K562 (cell line): ENCODE measurements at regions not wholly inside any gene's neighbourhood (a gene's known extent, or its start where the extent isn't known, plus 50 kb on each side); places are given as distances from the start of the nearest gene placed in this dataset.

Source experiments
- ATAC-seq: fragments of 200-7000 bp; cut with Tn5 transposase; 3 replicates; pipeline ENCODE4 v1.9.1; 2020; ENCODE audit warnings: moderate library complexity
- BruUV-seq: library from RNA; stranded (reverse); fragments of 400-500 nt; replicated peaks from 2 replicates; lab custom pipeline; 2021; lab: Mats Ljungman, UMichigan
- CTCF ChIA-PET: fragments of 300-600 bp; formaldehyde crosslinking; extraction: SDS; loops from one replicate; lab custom pipeline; 2021; ENCODE audit warnings: low intra/inter-chr PET ratio; lab: Yijun Ruan, JAX
- POLR2A ChIA-PET: fragments of 300-600, 350-650 bp; sonication (Branson Sonifier 250); formaldehyde crosslinking; extraction: SDS; loops from one replicate; lab custom pipeline; 2021; ENCODE audit warnings: antibody characterized with exemption, inconsistent platforms; lab: Yijun Ruan, JAX
- DNase-seq, 4 experiments: peaks; one replicate each; pipeline versions ENCODE4 v3.0.0 to v3.0.0-alpha.2; 2011 to 2018; ENCODE audit warnings: low spot score in 3 of 4, mixed read lengths in 3 of 4; ENCODE audit errors: extremely low read depth in 1 of 4
- FAIRE-seq: peaks from 2 replicates; lab custom pipeline; 2011; peaks lifted over from hg19 to GRCh38; lab: Jason Lieb, UNC
- H2AFZ ChIP-seq: 2 replicates; pipeline ENCODE4 v1.6.0; 2011; ENCODE audit warnings: low read depth, low read length, control low read depth, inconsistent platforms
- H3K27ac ChIP-seq: fragments of 200-600 bp; 3 replicates; pipeline ENCODE4 v1.8.0; 2011; ENCODE audit warnings: low read depth, mild to moderate bottlenecking, control low read depth, inconsistent platforms, low read length, moderate library complexity, mixed read lengths; ENCODE audit errors: extremely low read depth
- H3K27me3 ChIP-seq, 2 experiments: fragments of 300-600 bp in 1 of 2; 2 replicates in 1 of 2; 3 replicates in 1 of 2; pipeline versions ENCODE4 v1.6.0 to v1.8.0; 2011; ENCODE audit warnings: inconsistent platforms in 2 of 2, low read length in 2 of 2, mild to moderate bottlenecking in 1 of 2, mixed read lengths in 1 of 2, moderate library complexity in 1 of 2; ENCODE audit not compliant: control insufficient read depth in 2 of 2, insufficient read depth in 2 of 2
- H3K36me3 ChIP-seq: fragments of 300-600 bp; 3 replicates; pipeline ENCODE4 v1.8.0; 2011; ENCODE audit warnings: mild to moderate bottlenecking, low read length, inconsistent platforms; ENCODE audit not compliant: control insufficient read depth, insufficient read depth
- H3K4me1 ChIP-seq, 2 experiments: fragments of 200-600 bp in 1 of 2; replicated peaks in 1 of 2; 2 replicates in 1 of 2; 3 replicates in 1 of 2; pipeline versions ENCODE4 v1.5.1 to v1.8.0; 2011; ENCODE audit warnings: inconsistent platforms in 2 of 2, low read length in 2 of 2, mild to moderate bottlenecking in 1 of 2, mixed read lengths in 1 of 2, moderate library complexity in 1 of 2; ENCODE audit not compliant: control insufficient read depth in 2 of 2, insufficient read depth in 2 of 2
- H3K4me2 ChIP-seq: 2 replicates; pipeline ENCODE4 v1.6.1; 2011; ENCODE audit warnings: low read length, control low read depth, inconsistent platforms, mixed read lengths; ENCODE audit not compliant: insufficient read depth
- H3K4me3 ChIP-seq: fragments of 200-600 bp; sonication (generic), shearing (Covaris generic); 2 replicates; pipeline ENCODE4 v1.5.1; 2016; ENCODE audit warnings: control low read depth, inconsistent platforms
- H3K79me2 ChIP-seq: fragments of 200-600 bp; 3 replicates; pipeline ENCODE4 v1.8.0; 2011; ENCODE audit warnings: low read length, inconsistent platforms; ENCODE audit not compliant: control insufficient read depth, insufficient read depth
- H3K9ac ChIP-seq, 2 experiments: 2 replicates each; pipeline versions ENCODE4 v1.6.0 to v1.6.1; 2011; ENCODE audit warnings: low read depth in 2 of 2, low read length in 2 of 2, control low read depth in 1 of 2, inconsistent platforms in 1 of 2, mild to moderate bottlenecking in 1 of 2, mixed read lengths in 1 of 2; ENCODE audit not compliant: insufficient read depth in 1 of 2
- H3K9me1 ChIP-seq: one replicate; pipeline ENCODE4 v1.6.0; 2011; ENCODE audit warnings: inconsistent platforms, mild to moderate bottlenecking, low read length, moderate library complexity; ENCODE audit not compliant: control insufficient read depth, insufficient read depth
- H3K9me3 ChIP-seq: replicated peaks from 2 replicates; pipeline ENCODE4 v1.5.1; 2011; ENCODE audit warnings: low read depth, low read length, inconsistent platforms; ENCODE audit not compliant: control insufficient read depth, insufficient read depth
- H4K20me1 ChIP-seq: replicated peaks from 2 replicates; pipeline ENCODE4 v1.6.1; 2011; ENCODE audit warnings: low read length, inconsistent platforms, mixed read lengths; ENCODE audit not compliant: control insufficient read depth, insufficient read depth
- BRCA1 ChIP-seq, 2 experiments: fragments of 450-650 bp in 1 of 2; sonication (generic) in 1 of 2; formaldehyde crosslinking in 1 of 2; IDR thresholded peaks; 2 replicates each; pipeline versions ENCODE4 v1.5.0 to v1.6.1; 2017 to 2020; ENCODE audit warnings: mild to moderate bottlenecking in 1 of 2, missing genetic modification reagents in 1 of 2
- CAMTA2 ChIP-seq: fragments of 250-450 bp; sonication (Bioruptor Pico); conservative IDR thresholded peaks from 2 replicates; pipeline ENCODE4 v1.5.1; 2022
- CC2D1A ChIP-seq: fragments of 450-650 bp; IDR thresholded peaks from 2 replicates; pipeline ENCODE4 v1.6.1; 2017; ENCODE audit warnings: mild to moderate bottlenecking
- DACH1 ChIP-seq: fragments of 450-650 bp; IDR thresholded peaks from 2 replicates; pipeline ENCODE4 v1.6.1; 2018; ENCODE audit not compliant: partially characterized antibody
- FUS ChIP-seq: fragments of 200-400 bp; formaldehyde crosslinking; optimal IDR thresholded peaks from 2 replicates; pipeline ENCODE3; 2017; ENCODE audit warnings: low read depth, low read length
- HINFP ChIP-seq: fragments of 450-650 bp; conservative IDR thresholded peaks from 2 replicates; pipeline ENCODE4 v1.6.1; 2016; ENCODE audit warnings: missing genetic modification characterization, low read depth, mild to moderate bottlenecking, control low read depth, missing compliant biosample characterization
- MEF2D ChIP-seq: conservative IDR thresholded peaks from 2 replicates; pipeline ENCODE4 v1.6.1; 2016; ENCODE audit warnings: low read depth, missing genetic modification characterization, missing compliant biosample characterization
- MYC ChIP-seq, 2 experiments: fragments of 250-450 bp in 1 of 2; sonication (Bioruptor Pico) in 1 of 2; IDR thresholded peaks; 2 replicates each; pipeline versions ENCODE4 v1.5.1 to v1.6.1; 2012 to 2021; ENCODE audit warnings: low read depth in 2 of 2, borderline replicate concordance in 1 of 2, improper control_type of control experiment in 1 of 2, low read length in 1 of 2, mild to moderate bottlenecking in 1 of 2, moderate library complexity in 1 of 2
- PML ChIP-seq: IDR thresholded peaks from 2 replicates; pipeline ENCODE4 v1.6.1; 2012; ENCODE audit warnings: low read length, inconsistent platforms
- POLR2A ChIP-seq: fragments of 450-650 bp; conservative IDR thresholded peaks from 2 replicates; pipeline ENCODE4 v1.6.1; 2016
- PRPF4 ChIP-seq: fragments of 200-400 bp; formaldehyde crosslinking; IDR thresholded peaks from one replicate; pipeline ENCODE4 v1.6.1; 2017; ENCODE audit warnings: low read length, low read depth, mild to moderate bottlenecking; ENCODE audit not compliant: insufficient read depth, poor library complexity, severe bottlenecking
- RHOXF2B ChIP-seq: fragments of 250-450 bp; sonication (Bioruptor Pico); conservative IDR thresholded peaks from 2 replicates; pipeline ENCODE4 v1.5.1; 2021
- SMAD3 ChIP-seq: fragments of 450-650 bp; formaldehyde crosslinking; conservative IDR thresholded peaks from 2 replicates; pipeline ENCODE4 v1.4.0; 2020; ENCODE audit warnings: mild to moderate bottlenecking
- SRSF3 ChIP-seq: fragments of 200-400 bp; formaldehyde crosslinking; IDR thresholded peaks from 2 replicates; pipeline ENCODE4 v1.6.1; 2016; ENCODE audit warnings: mild to moderate bottlenecking, low read length, moderate library complexity; ENCODE audit not compliant: insufficient read depth
- TAL1 ChIP-seq: fragments of 450-650 bp; IDR thresholded peaks from 2 replicates; pipeline ENCODE4 v1.6.1; 2016; ENCODE audit warnings: mild to moderate bottlenecking
- TCFL5 ChIP-seq: fragments of 250-450 bp; sonication (Bioruptor Pico); conservative IDR thresholded peaks from 2 replicates; pipeline ENCODE4 v1.6.1; 2021; ENCODE audit warnings: mild to moderate bottlenecking, moderate library complexity, matching md5 sums
- ZBTB26 ChIP-seq: fragments of 450-650 bp; formaldehyde crosslinking; IDR thresholded peaks from 2 replicates; pipeline ENCODE4 v1.4.0; 2022; ENCODE audit warnings: missing genetic modification characterization
- ZBTB49 ChIP-seq: sonication (generic); formaldehyde crosslinking; IDR thresholded peaks from 2 replicates; pipeline ENCODE4 v1.8.0; 2022; ENCODE audit warnings: missing genetic modification reagents, mild to moderate bottlenecking, borderline replicate concordance
- ZC3H11A ChIP-seq: IDR thresholded peaks from 2 replicates; pipeline ENCODE4 v1.6.1; 2012; ENCODE audit warnings: low read depth, low read length, improper control_type of control experiment
- ZNF668 ChIP-seq: fragments of 250-450 bp; sonication (Bioruptor Pico); IDR thresholded peaks from 2 replicates; pipeline ENCODE4 v1.8.0; 2022; ENCODE audit warnings: mild to moderate bottlenecking, inconsistent platforms
- in situ Hi-C: fragments of 300-500 bp; cut with MboI; formaldehyde crosslinking; loops from 4 replicates; pipeline ENCODE4 v1.15.0; 2018; ENCODE audit warnings: inconsistent platforms, mixed read lengths
- intact Hi-C: fragments of 100-400 bp; cut with micrococcal nuclease; formaldehyde crosslinking; loops from 2 replicates; pipeline ENCODE4 v1.14.2; 2022

GRCh38 chr5:105922574-105922973, 1748.2 kb downstream of the EFNA5 start (continued):
- TF ChIP-seq RHOXF2B (CRISPR knock-in tag) (no peak), ZC3H11A (no peak), BRCA1 (IDR thresholded peaks at IDR 0.05) (no peak), BRCA1 (CRISPR knock-in tag; IDR thresholded peaks at IDR 0.05) (no peak), CC2D1A (no peak), POLR2A (no peak), PML (no peak), ZBTB26 (CRISPR knock-in tag) (no peak)
- TF ChIP-seq, all 486 proteins: peak for 0

GRCh38 chr5:105922080-105922479, 1748.7 kb downstream of the EFNA5 start:
- H3K9me3 ChIP-seq, result no peaks in the 10 kb centered on the region
- no peaks in the 10 kb centered on the region for H3K9me1 ChIP-seq
- CTCF ChIA-PET, result no interaction called here
- in situ Hi-C loops (no loop called here), intact Hi-C loops (no loop called here)
- no peak overlapping the region for H3K27ac ChIP-seq
- no peak for DNase-seq
- H3K4me2 ChIP-seq, result no peak overlapping the region
- no peak for FAIRE-seq
- BruUV-seq, result no TSS peak
- H3K36me3 ChIP-seq, result no peaks in the 10 kb centered on the region
- H3K4me1 ChIP-seq, result no peaks in the 10 kb centered on the region
- no peak overlapping the region for H3K9ac ChIP-seq
- H3K79me2 ChIP-seq, result no peaks in the 10 kb centered on the region
- H3K27me3 ChIP-seq, result no peaks in the 10 kb centered on the region
- H2AFZ ChIP-seq, result no peak overlapping the region
- H4K20me1 ChIP-seq, result no peaks in the 10 kb centered on the region
- ATAC-seq, result no peak
- H3K4me3 ChIP-seq, result no peak overlapping the region
- POLR2A ChIA-PET, result no interaction called here
- TF ChIP-seq FUS (no peak), TAL1 (no peak), ZNF668 (CRISPR knock-in tag) (no peak), HINFP (tag) (no peak), MYC (IDR thresholded peaks at IDR 0.05; ENCODE audit: low read depth, low read length) (no peak), MYC (CRISPR knock-in tag; IDR thresholded peaks at IDR 0.05; ENCODE audit: borderline replicate concordance, low read depth) (no peak), CAMTA2 (CRISPR knock-in tag) (no peak), ZBTB49 (no peak), MEF2D (tag) (no peak), PRPF4 (no peak), SMAD3 (CRISPR knock-in tag) (no peak), SRSF3 (no peak), DACH1 (no peak), TCFL5 (CRISPR knock-in tag) (no peak)
